Endothelial cell (in vitro differentiated cells): ENCODE measurements at regions not wholly inside any gene's neighbourhood (a gene's known extent, or its start where the extent isn't known, plus 50 kb on each side); places are given as distances from the start of the nearest gene placed in this dataset.
"Not testable (repeated sequence)": the region's sequence is repeated elsewhere in the genome, so short reads cannot be mapped to it uniquely, and the experiment has no call there.

Experiments
- DNase-seq: peaks from one replicate; pipeline ENCODE4 v3.0.0; 2021; ENCODE audit warnings: low spot score
- H3K27ac Mint-ChIP-seq: one replicate; pipeline ENCODE4 v1.8.0; 2021; ENCODE audit warnings: mixed read lengths, inconsistent platforms; ENCODE audit not compliant: unreplicated experiment
- H3K27me3 Mint-ChIP-seq: one replicate; pipeline ENCODE4 v1.8.0; 2021; ENCODE audit warnings: mild to moderate bottlenecking, moderate library complexity, mixed read lengths, inconsistent platforms; ENCODE audit not compliant: unreplicated experiment
- H3K36me3 Mint-ChIP-seq: one replicate; pipeline ENCODE4 v1.8.0; 2021; ENCODE audit warnings: mild to moderate bottlenecking, low read depth, mixed read lengths, inconsistent platforms; ENCODE audit not compliant: unreplicated experiment
- H3K4me1 Mint-ChIP-seq: one replicate; pipeline ENCODE4 v1.8.0; 2021; ENCODE audit warnings: mild to moderate bottlenecking, mixed read lengths, inconsistent platforms; ENCODE audit not compliant: unreplicated experiment
- H3K4me3 Mint-ChIP-seq: one replicate; pipeline ENCODE4 v1.8.0; 2021; ENCODE audit warnings: mild to moderate bottlenecking, mixed read lengths, inconsistent platforms; ENCODE audit not compliant: unreplicated experiment
- H3K9me3 Mint-ChIP-seq: one replicate; pipeline ENCODE4 v1.8.0; 2021; ENCODE audit warnings: mixed read lengths, inconsistent platforms; ENCODE audit not compliant: unreplicated experiment
- CTCF ChIP-seq: fragments of 200-600 bp; sonication (generic); IDR thresholded peaks from one replicate; pipeline ENCODE4 v1.5.0; 2021; ENCODE audit warnings: antibody characterized with exemption; ENCODE audit not compliant: unreplicated experiment

- no peaks in the 10 kb centered on the region for H3K4me1 Mint-ChIP-seq
Observed at GRCh38 chr1:190679044-190679443, 201.4 kb upstream of the BRINP3 start.

DNA sequence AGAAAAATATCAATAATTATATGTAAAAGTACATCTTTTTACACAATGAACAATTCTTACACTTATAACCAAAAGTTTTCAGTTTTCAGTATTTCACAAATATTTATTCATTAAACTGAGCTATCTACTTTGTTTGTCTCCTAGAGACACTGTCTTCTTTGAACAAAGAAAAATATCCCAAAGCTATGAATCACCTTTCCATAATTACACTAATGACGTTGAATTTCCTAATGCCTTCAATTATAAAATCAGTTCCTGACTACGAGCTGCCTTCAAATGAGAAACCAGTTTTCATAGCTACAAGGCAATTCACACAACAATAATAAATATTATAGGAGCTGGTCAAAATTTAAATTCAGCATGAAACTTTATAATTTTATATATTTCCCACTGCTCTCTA is 201.8 kb upstream of the BRINP3 start:
- DNase-seq: no peak
- Mint-ChIP-seq H3K4me1 (no peaks in the 10 kb centered on the region), H3K36me3 (no peaks in the 10 kb centered on the region), H3K27me3 (no peaks in the 10 kb centered on the region), H3K9me3 (no peaks in the 10 kb centered on the region), H3K27ac (no peak overlapping the region), H3K4me3 (no peak overlapping the region)
- TF ChIP-seq CTCF: no peak

More at GRCh38 chr1:190679044-190679443, 201.4 kb upstream of the BRINP3 start:
- H3K36me3 Mint-ChIP-seq: no peaks in the 10 kb centered on the region
- H3K27me3 Mint-ChIP-seq: no peaks in the 10 kb centered on the region
- no peak overlapping the region for H3K4me3 Mint-ChIP-seq
- TF ChIP-seq CTCF: no peak
- DNase-seq: no peak
- no peaks in the 10 kb centered on the region for H3K9me3 Mint-ChIP-seq
- no peak overlapping the region for H3K27ac Mint-ChIP-seq

DNA sequence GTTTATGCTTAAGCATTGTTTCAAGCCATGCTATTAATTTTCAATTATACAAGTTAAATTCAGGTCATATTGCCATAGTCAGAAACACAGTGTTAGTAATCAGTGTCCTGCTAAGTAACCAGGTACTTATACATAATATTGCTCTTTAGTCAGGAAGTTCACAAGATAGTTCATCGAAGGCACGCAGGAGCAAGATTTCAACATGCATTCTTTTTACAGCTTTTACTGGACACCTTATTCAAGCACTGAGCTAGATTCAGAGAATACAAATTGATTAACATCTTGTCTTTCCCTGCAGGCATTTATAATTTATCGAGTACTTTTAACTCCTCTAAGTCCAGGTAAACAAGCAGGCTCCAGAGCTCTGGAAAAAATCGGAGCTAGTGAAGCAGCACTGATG is 202.3 kb upstream of the BRINP3 start:
- no peak overlapping the region for H3K27ac Mint-ChIP-seq
- no peak for TF ChIP-seq CTCF
- no peaks in the 10 kb centered on the region for H3K36me3 Mint-ChIP-seq
- H3K4me1 Mint-ChIP-seq: no peaks in the 10 kb centered on the region
- no peaks in the 10 kb centered on the region for H3K27me3 Mint-ChIP-seq
- DNase-seq: no peak
- no peaks in the 10 kb centered on the region for H3K9me3 Mint-ChIP-seq
- H3K4me3 Mint-ChIP-seq: no peak overlapping the region

GRCh38 chr1:190685676-190686075 is 208.0 kb upstream of the BRINP3 start:
- no peak for TF ChIP-seq CTCF
- no peaks in the 10 kb centered on the region for H3K27me3 Mint-ChIP-seq
- no peaks in the 10 kb centered on the region for H3K9me3 Mint-ChIP-seq
- no peak overlapping the region for H3K4me3 Mint-ChIP-seq
- H3K4me1 Mint-ChIP-seq: no peaks in the 10 kb centered on the region
- DNase-seq: no peak
- no peak overlapping the region for H3K27ac Mint-ChIP-seq
- no peaks in the 10 kb centered on the region for H3K36me3 Mint-ChIP-seq

GRCh38 chr1:190688096-190688495 is 210.4 kb upstream of the BRINP3 start:
- Mint-ChIP-seq H3K27me3 (no peaks in the 10 kb centered on the region), H3K27ac (no peak overlapping the region), H3K36me3 (no peaks in the 10 kb centered on the region), H3K4me1 (no peaks in the 10 kb centered on the region), H3K9me3 (no peaks in the 10 kb centered on the region), H3K4me3 (no peak overlapping the region)
- DNase-seq: no peak
- no peak for TF ChIP-seq CTCF

DNA sequence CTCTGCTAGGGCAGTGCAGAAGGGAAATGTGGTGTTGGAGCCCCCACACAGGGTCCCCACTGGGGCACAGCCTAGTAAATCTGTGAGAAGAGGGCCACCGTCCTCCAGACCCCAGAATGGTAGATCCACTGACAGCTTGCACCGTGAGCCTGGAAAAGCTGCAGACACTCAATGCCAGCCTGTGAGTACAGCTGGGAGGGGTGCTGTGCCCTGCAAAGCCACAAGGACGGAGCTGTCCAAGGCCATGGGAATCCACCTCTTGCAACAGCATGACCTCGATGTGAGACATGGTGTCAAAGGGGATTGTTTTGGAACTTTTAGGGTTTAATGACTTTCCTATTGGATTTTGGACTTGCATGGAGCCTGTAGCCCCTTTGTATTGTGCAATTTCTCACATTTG is 220.8 kb upstream of the BRINP3 start:
- H3K9me3 Mint-ChIP-seq, H3K27me3 Mint-ChIP-seq, DNase-seq, H3K27ac Mint-ChIP-seq, H3K4me3 Mint-ChIP-seq, H3K36me3 Mint-ChIP-seq, H3K4me1 Mint-ChIP-seq: not testable (repeated sequence)
